GM18499 (cell line): ENCODE measurements at regions not wholly inside any gene's neighbourhood (a gene's known extent, or its start where the extent isn't known, plus 50 kb on each side); places are given as distances from the start of the nearest gene placed in this dataset.
"Not testable (repeated sequence)": the region's sequence is repeated elsewhere in the genome, so short reads cannot be mapped to it uniquely, and the experiment has no call there.

Experiments
- ATAC-seq: cut with Tn5 transposase; IDR thresholded peaks from one replicate; pipeline ENCODE4 v1.9.1; 2021; ENCODE audit warnings: moderate number of reproducible peaks; ENCODE audit not compliant: insufficient read depth, unreplicated experiment

GRCh38 chr18:72991379-72991778 is 123.6 kb upstream of the NETO1 start:
- ATAC-seq = no peak

- not testable (repeated sequence) for ATAC-seq
Measured at GRCh38 chr18:72987570-72987969, 119.8 kb upstream of the NETO1 start.

- ATAC-seq = no peak
Measured at GRCh38 chr18:72986103-72986502, 118.3 kb upstream of the NETO1 start.

GRCh38 chr18:72985686-72986085 is 117.9 kb upstream of the NETO1 start:
- no peak for ATAC-seq

GRCh38 chr18:72984290-72984689 is 116.5 kb upstream of the NETO1 start:
- ATAC-seq = no peak

- no peak for ATAC-seq
Measured at GRCh38 chr18:72973841-72974240, 106.1 kb upstream of the NETO1 start.

GRCh38 chr18:72965616-72966015 is 97.8 kb upstream of the NETO1 start:
- no peak for ATAC-seq

GRCh38 chr18:72958195-72958594 is 90.4 kb upstream of the NETO1 start:
- not testable (repeated sequence) for ATAC-seq

GRCh38 chr18:72948439-72948838 is 80.7 kb upstream of the NETO1 start:
- ATAC-seq = no peak

- no peak for ATAC-seq
Measured at GRCh38 chr18:72942766-72943165, 75.0 kb upstream of the NETO1 start.

- no peak for ATAC-seq
Measured at GRCh38 chr18:72940986-72941385, 73.2 kb upstream of the NETO1 start.

GRCh38 chr18:72940509-72940908 is 72.7 kb upstream of the NETO1 start:
- ATAC-seq = no peak

GRCh38 chr18:72935744-72936143 is 68.0 kb upstream of the NETO1 start:
- ATAC-seq = no peak

GRCh38 chr18:72922895-72923294 is 55.1 kb upstream of the NETO1 start:
- no peak for ATAC-seq
